Esophagus muscularis mucosa (tissue), 4 donors: ENCODE measurements at regions not wholly inside any gene's neighbourhood (a gene's known extent, or its start where the extent isn't known, plus 50 kb on each side); places are given as distances from the start of the nearest gene placed in this dataset.

Experiments
- DNase-seq: peaks from one replicate; pipeline ENCODE4 v3.0.0-alpha.2; 2017; ENCODE audit errors: extremely low spot score
- H3K27ac ChIP-seq, 4 donors: fragments of 200-600 bp; sonication (generic); replicated peaks in 1 of 4; 1 replicate in 3 of 4; 2 replicates in 1 of 4; pipeline ENCODE4 v1.5.1; 2016 to 2019; ENCODE audit warnings: mild to moderate bottlenecking in 1 of 4
- H3K27me3 ChIP-seq, 4 donors: fragments of 200-600 bp; sonication (generic); one replicate each; pipeline versions ENCODE4 v1.5.1 to v1.6.0; 2016 to 2019
- H3K36me3 ChIP-seq, 4 donors: fragments of 200-600 bp; sonication (generic); one replicate each; pipeline ENCODE4 v1.5.1; 2016 to 2019
- H3K4me1 ChIP-seq, 4 donors: fragments of 200-600 bp; sonication (generic); one replicate each; pipeline ENCODE4 v1.5.1; 2016 to 2019
- H3K4me3 ChIP-seq, 4 donors: fragments of 200-600 bp; sonication (generic); 1 replicate in 2 of 4; 2 replicates in 2 of 4; pipeline ENCODE4 v1.5.1; 2016 to 2019; ENCODE audit warnings: mild to moderate bottlenecking in 4 of 4, moderate library complexity in 1 of 4
- H3K9me3 ChIP-seq, 4 donors: fragments of 200-600 bp; sonication (generic); 1 replicate in 3 of 4; 2 replicates in 1 of 4; pipeline ENCODE4 v1.5.1; 2016 to 2019
- CTCF ChIP-seq, 3 experiments: fragments of 200-600 bp in 2 of 3; fragments of 450-650 bp in 1 of 3; sonication (generic) in 2 of 3; IDR thresholded peaks; one replicate each; pipeline ENCODE4 v1.5.1; 2017 to 2019; ENCODE audit warnings: antibody characterized with exemption in 3 of 3, mild to moderate bottlenecking in 2 of 3, moderate library complexity in 1 of 3
- EP300 ChIP-seq: sonication (generic); formaldehyde crosslinking; IDR thresholded peaks from one replicate; pipeline ENCODE4 v1.6.1; 2017; ENCODE audit warnings: antibody characterized with exemption
- POLR2A ChIP-seq: fragments of 450-650 bp; IDR thresholded peaks from one replicate; pipeline ENCODE4 v1.6.1; 2017; ENCODE audit warnings: antibody characterized with exemption, moderate library complexity, mild to moderate bottlenecking, low read depth
- POLR2AphosphoS5 ChIP-seq, 2 donors: sonication (generic); formaldehyde crosslinking; IDR thresholded peaks; one replicate each; pipeline ENCODE4 v1.6.1; 2017; ENCODE audit warnings: antibody characterized with exemption in 2 of 2
- WGBS: methylation state at CpG from one replicate; pipeline ENCODE4 v1.1.5; 2018; 5-methylcytosine and 5-hydroxymethylcytosine counted together
- intact Hi-C: fragments of 100-400 bp; cut with DNase I; formaldehyde crosslinking; loops from one replicate; pipeline ENCODE4 v1.15.1; 2023

GRCh38 chr10:3406556-3406955 is 234.0 kb upstream of the PITRM1 start:
- Histone ChIP-seq H3K9me3 (no peaks in the 10 kb centered on the region), H3K27ac (no peak overlapping the region), H3K4me1 (peaks cover 3 to 7% (median 6%) of the 10 kb centered on the region in 4 donors), H3K27me3 (no peaks in the 10 kb centered on the region), H3K4me3 (no peak overlapping the region), H3K36me3 (no peaks in the 10 kb centered on the region)
- intact Hi-C loops: no loop called here
- TF ChIP-seq POLR2AphosphoS5 (IDR thresholded peaks at IDR 0.05) (no peak), CTCF (IDR thresholded peaks at IDR 0.05) (no peak), EP300 (no peak), POLR2A (no peak)
- no peak for DNase-seq
- 95% methylated on average over 16 of the region's 16 CpGs for WGBS

- Histone ChIP-seq H3K4me3 (no peak overlapping the region), H3K9me3 (no peaks in the 10 kb centered on the region), H3K36me3 (no peaks in the 10 kb centered on the region), H3K27me3 (no peaks in the 10 kb centered on the region), H3K4me1 (peaks cover 9 to 27% (median 24%) of the 10 kb centered on the region in 4 donors), H3K27ac (no peak overlapping the region)
- no peak for DNase-seq
- TF ChIP-seq EP300 (no peak), POLR2AphosphoS5 (IDR thresholded peaks at IDR 0.05) (no peak), POLR2A (no peak), CTCF (IDR thresholded peaks at IDR 0.05) (no peak)
- 97% methylated on average over 15 of the region's 15 CpGs for WGBS
- intact Hi-C loops: no loop called here
These were observed 231.8 kb upstream of the PITRM1 start for GRCh38 chr10:3404381-3404780.

- Histone ChIP-seq H3K27ac (no peak overlapping the region), H3K4me3 (no peak overlapping the region), H3K36me3 (no peaks in the 10 kb centered on the region), H3K27me3 (no peaks in the 10 kb centered on the region), H3K4me1 (peaks cover 13 to 30% (median 28%) of the 10 kb centered on the region in 4 donors), H3K9me3 (no peaks in the 10 kb centered on the region)
- intact Hi-C loops: no loop called here
- TF ChIP-seq CTCF (IDR thresholded peaks at IDR 0.05) (no peak), POLR2A (no peak), EP300 (no peak), POLR2AphosphoS5 (IDR thresholded peaks at IDR 0.05) (no peak)
- DNase-seq: no peak
- 92% methylated on average over 10 of the region's 10 CpGs for WGBS
These were observed 229.7 kb upstream of the PITRM1 start for GRCh38 chr10:3402187-3402751.

GRCh38 chr10:3401491-3401938 is 228.9 kb upstream of the PITRM1 start:
- Histone ChIP-seq H3K27ac (peak overlapping the region in 1 of 4 donors; percentile 46), H3K4me3 (no peak overlapping the region)
- WGBS: 62% methylated on average over 6 of the region's 6 CpGs

More at GRCh38 chr10:3401491-3401938, 228.9 kb upstream of the PITRM1 start:
- H3K27me3 ChIP-seq: no peaks in the 10 kb centered on the region
- no peaks in the 10 kb centered on the region for H3K36me3 ChIP-seq
- intact Hi-C loops: no loop called here
- no peak for TF ChIP-seq EP300
- no peak for TF ChIP-seq POLR2A
- TF ChIP-seq CTCF (IDR thresholded peaks at IDR 0.05): no peak
- no peak for TF ChIP-seq POLR2AphosphoS5 (IDR thresholded peaks at IDR 0.05)
- no peaks in the 10 kb centered on the region for H3K9me3 ChIP-seq
- no peak for DNase-seq
- H3K4me1 ChIP-seq: peaks cover 13 to 36% (median 30%) of the 10 kb centered on the region in 4 donors
